ENCODE measurements at regions not wholly inside any gene's neighbourhood (a gene's known extent, or its start where the extent isn't known, plus 50 kb on each side); places are given as distances from the start of the nearest gene placed in this dataset.

- Histone ChIP-seq H3K9me3 (ENCODE audit: insufficient read depth, low read depth, low read length) (no peaks in the 10 kb centered on the region), H3K27me3 (ENCODE audit: insufficient read depth, low read length, poor library complexity, severe bottlenecking) (no peaks in the 10 kb centered on the region), H3K4me3 (ENCODE audit: low read length, poor library complexity, severe bottlenecking) (no peak overlapping the region), H3K79me2 (ENCODE audit: insufficient read depth, low read length) (no peaks in the 10 kb centered on the region), H3K4me2 (ENCODE audit: low read depth, low read length, poor library complexity, severe bottlenecking) (no peak overlapping the region), H2AFZ (ENCODE audit: low read length) (no peak overlapping the region; the same call in 1 of the 2 replicates), H3K9ac (ENCODE audit: low read depth, low read length, poor library complexity, severe bottlenecking) (no peak overlapping the region), H4K20me1 (ENCODE audit: insufficient read depth, low read length, poor library complexity, severe bottlenecking) (no peaks in the 10 kb centered on the region), H3K4me1 (ENCODE audit: insufficient read depth, low read length, poor library complexity, severe bottlenecking) (peaks cover 5% of the 10 kb centered on the region), H3F3A (ENCODE audit: low read depth) (no peaks in the 10 kb centered on the region), H3K36me3 (ENCODE audit: insufficient read depth, low read length) (no peaks in the 10 kb centered on the region), H3K9me2 (replicated peaks; ENCODE audit: low read depth, low read length) (no peaks in the 10 kb centered on the region)
- no peak for TF ChIP-seq EZH2phosphoT487 (IDR thresholded peaks at IDR 0.05; ENCODE audit: borderline replicate concordance)
- TF ChIP-seq CTCF (conservative IDR thresholded peaks at IDR 0.05; ENCODE audit: low read length): no peak
Measured at GRCh38 chr5:136439367-136439766, 74.0 kb upstream of the TRPC7 start.

- Histone ChIP-seq H3F3A (ENCODE audit: low read depth) (no peaks in the 10 kb centered on the region), H3K9me3 (ENCODE audit: insufficient read depth, low read depth, low read length) (no peaks in the 10 kb centered on the region), H3K4me3 (ENCODE audit: low read length, poor library complexity, severe bottlenecking) (no peak overlapping the region), H3K27me3 (ENCODE audit: insufficient read depth, low read length, poor library complexity, severe bottlenecking) (no peaks in the 10 kb centered on the region), H3K4me2 (ENCODE audit: low read depth, low read length, poor library complexity, severe bottlenecking) (no peak overlapping the region), H3K79me2 (ENCODE audit: insufficient read depth, low read length) (no peaks in the 10 kb centered on the region), H2AFZ (ENCODE audit: low read length) (no peak overlapping the region), H3K4me1 (ENCODE audit: insufficient read depth, low read length, poor library complexity, severe bottlenecking) (peaks cover 5% of the 10 kb centered on the region), H3K9me2 (replicated peaks; ENCODE audit: low read depth, low read length) (no peaks in the 10 kb centered on the region), H4K20me1 (ENCODE audit: insufficient read depth, low read length, poor library complexity, severe bottlenecking) (no peaks in the 10 kb centered on the region), H3K36me3 (ENCODE audit: insufficient read depth, low read length) (no peaks in the 10 kb centered on the region), H3K9ac (ENCODE audit: low read depth, low read length, poor library complexity, severe bottlenecking) (no peak overlapping the region)
- no peak for TF ChIP-seq CTCF (conservative IDR thresholded peaks at IDR 0.05; ENCODE audit: low read length)
- TF ChIP-seq EZH2phosphoT487 (IDR thresholded peaks at IDR 0.05; ENCODE audit: borderline replicate concordance): no peak
Measured at GRCh38 chr5:136435946-136436543, 70.7 kb upstream of the TRPC7 start.

- H2AFZ ChIP-seq (ENCODE audit: low read length): no peak overlapping the region
- H3K79me2 ChIP-seq (ENCODE audit: insufficient read depth, low read length): no peaks in the 10 kb centered on the region
- H3K9me3 ChIP-seq (ENCODE audit: insufficient read depth, low read depth, low read length): no peaks in the 10 kb centered on the region
- no peak overlapping the region for H3K9ac ChIP-seq (ENCODE audit: low read depth, low read length, poor library complexity, severe bottlenecking)
- H3K4me1 ChIP-seq (ENCODE audit: insufficient read depth, low read length, poor library complexity, severe bottlenecking): peaks cover 4% of the 10 kb centered on the region
- no peaks in the 10 kb centered on the region for H3K27me3 ChIP-seq (ENCODE audit: insufficient read depth, low read length, poor library complexity, severe bottlenecking)
- H4K20me1 ChIP-seq (ENCODE audit: insufficient read depth, low read length, poor library complexity, severe bottlenecking): no peaks in the 10 kb centered on the region
- H3K36me3 ChIP-seq (ENCODE audit: insufficient read depth, low read length): no peaks in the 10 kb centered on the region
- H3K9me2 ChIP-seq (replicated peaks; ENCODE audit: low read depth, low read length): no peaks in the 10 kb centered on the region
- no peak overlapping the region for H3K4me2 ChIP-seq (ENCODE audit: low read depth, low read length, poor library complexity, severe bottlenecking)
- TF ChIP-seq EZH2phosphoT487 (IDR thresholded peaks at IDR 0.05; ENCODE audit: borderline replicate concordance): no peak
- no peak for TF ChIP-seq CTCF (conservative IDR thresholded peaks at IDR 0.05; ENCODE audit: low read length)
- H3K4me3 ChIP-seq (ENCODE audit: low read length, poor library complexity, severe bottlenecking): no peak overlapping the region
- no peaks in the 10 kb centered on the region for H3F3A ChIP-seq (ENCODE audit: low read depth)
Measured at GRCh38 chr5:136434795-136435194, 69.5 kb upstream of the TRPC7 start.

Measured in Loucy (cell line).